NCI-H2196 (cell line): ENCODE measurements at regions not wholly inside any gene's neighbourhood (a gene's known extent, or its start where the extent isn't known, plus 50 kb on each side); places are given as distances from the start of the nearest gene placed in this dataset.
"Not testable (repeated sequence)": the region's sequence is repeated elsewhere in the genome, so short reads cannot be mapped to it uniquely, and the experiment has no call there.

ENCODE experiments used
- DNase-seq: peaks from one replicate; lab custom pipeline; 2025; ENCODE audit not compliant: unreplicated experiment; lab: John Stamatoyannopoulos, UW

DNA sequence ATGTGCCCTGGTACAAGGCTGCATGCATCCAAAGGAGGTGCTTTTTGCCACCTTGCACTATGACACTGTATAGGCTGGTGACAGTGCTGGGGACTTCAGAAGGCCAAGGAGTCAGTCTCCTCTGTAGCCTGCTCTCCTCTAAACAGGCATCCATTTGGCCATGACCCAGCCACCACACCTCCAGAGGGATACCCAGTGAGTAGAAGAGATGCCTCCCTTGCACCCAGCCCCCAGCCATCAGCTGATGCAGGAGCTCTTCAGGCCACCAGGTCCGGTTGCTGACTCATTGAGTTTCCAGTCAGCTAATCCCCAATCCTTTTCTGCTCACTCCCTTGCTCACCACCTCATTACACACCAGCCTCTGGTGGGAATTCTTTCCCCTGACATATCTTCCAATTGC lies 99.8 kb downstream of the PJA1 start:
- no peak for DNase-seq

DNA sequence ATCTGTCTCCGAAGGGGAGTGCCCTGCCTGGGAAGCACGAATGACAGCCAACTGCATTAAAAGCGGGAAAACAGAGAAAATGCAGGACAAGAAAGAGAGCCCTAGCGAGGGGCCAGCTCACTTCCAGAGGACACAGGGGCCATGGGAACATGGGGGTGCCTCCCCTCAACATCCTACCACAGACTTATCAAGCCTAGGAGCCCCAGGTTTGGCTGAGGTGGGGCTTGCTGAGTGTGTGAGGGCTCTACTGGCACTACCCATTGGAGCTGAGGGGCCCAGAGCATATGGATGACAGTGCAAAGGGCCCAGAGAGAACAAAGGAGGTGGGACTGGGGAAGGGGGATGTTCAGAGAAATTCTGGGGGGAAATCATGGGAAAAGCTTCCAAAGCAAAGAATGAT lies 101.8 kb downstream of the PJA1 start:
- DNase-seq: no peak

DNA sequence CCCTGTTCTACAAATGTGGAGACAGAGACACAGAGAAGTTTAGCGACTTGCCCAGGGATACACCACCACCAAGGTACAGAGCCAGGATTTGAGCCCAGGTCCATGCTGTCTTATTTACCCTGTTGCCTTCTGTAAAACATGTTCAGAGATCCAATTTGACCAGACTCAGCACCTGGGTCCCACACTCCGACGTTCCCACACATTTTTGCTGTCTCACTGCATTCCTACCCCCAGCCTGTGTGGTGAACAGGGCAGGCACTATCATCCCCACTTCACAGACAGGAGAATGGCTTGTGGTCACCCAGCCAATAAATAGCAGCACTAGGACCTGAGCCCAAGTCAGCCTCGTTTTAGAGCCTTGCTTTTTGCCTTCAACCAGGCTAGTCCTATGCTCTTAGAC lies 102.8 kb downstream of the PJA1 start:
- DNase-seq: no peak

DNA sequence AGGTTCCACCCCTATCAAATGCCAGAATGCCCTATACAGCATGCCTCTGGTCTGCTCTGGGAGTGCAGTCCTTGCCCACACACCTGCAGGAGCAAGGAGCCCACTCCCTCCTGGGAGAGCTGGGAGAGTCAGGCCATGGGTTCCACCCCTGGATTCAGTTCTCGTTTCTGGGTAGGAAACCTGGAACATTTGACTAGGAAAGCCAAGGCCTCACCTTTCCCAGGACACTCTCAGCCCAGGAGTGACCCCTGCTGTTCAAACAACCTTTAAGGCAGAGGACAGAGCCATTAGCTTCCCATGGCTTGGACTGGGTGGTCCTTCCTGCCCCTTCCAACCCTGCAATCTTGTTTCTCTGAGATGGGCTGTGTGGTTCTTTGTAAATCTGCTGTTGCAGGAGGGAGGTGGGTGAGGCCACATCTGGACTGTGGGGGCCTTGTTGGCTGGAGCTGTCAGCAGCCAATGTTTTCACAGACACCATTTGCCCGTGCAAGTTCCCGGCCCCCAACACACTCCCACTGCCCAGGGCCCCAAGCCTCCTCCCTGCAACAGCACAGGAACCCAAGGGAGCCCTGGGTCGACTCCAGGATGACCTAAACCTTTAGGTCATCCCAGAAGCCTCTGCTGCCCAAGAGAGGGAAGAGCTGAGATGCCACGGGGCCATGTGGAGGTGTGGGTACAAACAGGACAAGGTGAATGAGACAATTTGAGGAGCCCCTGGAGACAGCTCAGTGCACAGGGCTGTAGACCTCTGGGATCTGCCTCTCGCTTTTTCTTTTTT lies 104.4 kb downstream of the PJA1 start:
- DNase-seq: no peak

DNA sequence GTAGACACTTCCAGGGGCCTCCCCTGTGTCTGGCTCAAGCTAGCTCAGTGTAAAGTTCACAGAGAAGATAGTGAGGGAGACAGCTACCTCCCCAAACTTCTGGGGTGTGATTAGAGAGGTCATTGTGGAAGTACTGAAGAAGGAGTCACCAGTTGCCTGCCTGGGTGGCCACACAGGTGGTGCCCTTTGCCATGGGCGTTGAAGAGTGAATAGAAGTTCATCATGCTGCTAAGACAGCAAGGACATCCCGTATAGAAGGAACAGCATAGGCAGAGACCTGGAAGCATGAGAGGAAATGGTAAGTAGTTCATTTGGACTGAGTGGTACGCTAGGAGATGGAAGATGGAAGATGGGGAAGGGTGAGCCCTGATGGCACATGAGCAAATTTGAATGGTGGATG lies 110.1 kb downstream of the PJA1 start:
- no peak for DNase-seq

DNA sequence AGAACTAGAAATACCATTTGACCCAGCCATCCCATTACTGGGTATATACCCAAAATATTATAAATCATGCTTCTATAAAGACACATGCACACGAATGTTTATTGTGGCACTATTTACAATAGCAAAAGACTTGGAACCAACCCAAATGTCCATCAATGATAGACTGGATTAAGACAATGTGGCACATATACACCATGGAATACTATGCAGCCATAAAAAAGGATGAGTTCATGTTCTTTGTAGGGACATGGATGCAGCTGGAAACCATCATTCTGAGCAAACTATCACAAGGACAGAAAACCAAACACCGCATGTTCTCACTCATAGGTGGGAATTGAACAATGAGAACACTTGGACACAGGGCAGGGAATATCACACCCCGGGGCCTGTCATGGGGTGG lies 110.8 kb downstream of the PJA1 start:
- not testable (repeated sequence) for DNase-seq

DNA sequence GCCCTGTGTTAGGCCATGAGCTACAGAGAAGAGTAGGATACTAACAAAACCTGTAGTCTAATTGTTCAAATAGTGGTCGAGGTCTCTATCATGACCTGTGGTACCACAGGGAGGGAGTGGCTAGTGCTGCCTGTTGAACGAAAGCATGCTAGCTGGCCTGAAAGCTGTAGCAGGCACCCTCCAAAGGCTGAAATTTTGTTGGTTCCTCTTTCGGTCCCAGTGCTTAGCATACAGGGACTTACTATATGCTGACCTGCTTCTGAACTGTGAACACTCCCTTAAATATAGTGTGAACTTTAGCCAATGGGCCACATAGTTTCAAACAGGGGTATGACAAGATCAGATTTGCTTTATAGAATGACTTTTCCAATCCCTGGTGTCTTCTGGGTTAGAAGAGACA lies 113.4 kb downstream of the PJA1 start:
- DNase-seq: no peak

DNA sequence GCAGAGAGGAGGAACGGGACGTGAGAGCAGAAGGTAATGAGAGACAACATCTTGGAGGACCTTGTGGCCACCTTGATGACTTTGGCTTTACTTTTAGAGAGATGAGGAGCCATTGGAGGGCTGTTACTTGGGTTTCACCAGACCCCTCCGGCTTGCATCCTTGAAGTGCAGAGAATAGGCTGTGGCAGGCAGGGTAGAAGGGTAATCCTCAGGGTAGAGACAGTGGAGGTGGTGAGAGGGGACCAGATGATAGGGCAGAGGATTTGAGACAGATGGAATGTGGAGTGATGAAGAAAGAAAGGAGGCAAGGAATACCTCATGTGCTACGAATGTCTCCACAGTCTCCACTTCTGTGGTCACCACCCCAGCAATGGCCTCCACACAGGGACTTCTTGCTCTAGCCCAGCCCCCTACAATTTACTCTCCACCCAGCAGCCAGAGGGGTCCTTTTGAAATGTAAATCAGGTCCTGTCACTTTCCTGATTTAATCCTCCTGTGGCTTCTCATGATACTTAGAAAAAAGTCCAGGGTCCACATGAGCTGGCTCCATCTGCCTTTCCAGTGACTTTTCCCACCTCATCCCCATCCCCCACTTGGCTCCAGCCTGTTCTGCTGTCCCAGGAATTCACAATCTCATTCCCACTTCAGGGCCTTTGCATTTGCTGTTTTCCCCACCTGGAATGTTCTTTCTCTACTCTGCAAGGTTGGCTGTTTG lies 115.0 kb downstream of the PJA1 start:
- no peak for DNase-seq

DNA sequence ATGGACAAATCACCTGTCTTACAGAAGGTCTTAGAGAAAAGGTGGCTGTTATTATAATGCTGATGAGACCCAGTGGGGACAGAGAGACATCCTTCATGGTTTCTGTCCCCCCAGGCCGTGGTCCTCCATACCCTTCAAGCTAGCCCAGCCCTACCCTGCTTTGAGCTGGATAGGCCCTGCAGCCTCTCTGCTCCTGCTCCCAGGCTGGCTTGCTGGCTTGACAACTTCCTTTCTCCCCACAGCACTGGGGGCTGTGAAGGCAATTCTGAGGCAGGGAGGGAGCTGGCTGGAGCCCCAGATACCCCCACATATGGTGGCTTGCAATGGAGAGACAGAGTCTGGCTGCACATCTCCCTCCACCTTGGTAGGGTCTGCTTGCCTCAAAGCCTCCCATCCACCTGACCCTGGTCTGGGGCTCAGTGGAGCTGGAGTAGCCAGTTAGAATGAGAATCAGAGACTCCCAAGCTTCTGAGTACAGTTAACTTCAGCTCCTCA lies 118.2 kb downstream of the PJA1 start:
- no peak for DNase-seq

DNA sequence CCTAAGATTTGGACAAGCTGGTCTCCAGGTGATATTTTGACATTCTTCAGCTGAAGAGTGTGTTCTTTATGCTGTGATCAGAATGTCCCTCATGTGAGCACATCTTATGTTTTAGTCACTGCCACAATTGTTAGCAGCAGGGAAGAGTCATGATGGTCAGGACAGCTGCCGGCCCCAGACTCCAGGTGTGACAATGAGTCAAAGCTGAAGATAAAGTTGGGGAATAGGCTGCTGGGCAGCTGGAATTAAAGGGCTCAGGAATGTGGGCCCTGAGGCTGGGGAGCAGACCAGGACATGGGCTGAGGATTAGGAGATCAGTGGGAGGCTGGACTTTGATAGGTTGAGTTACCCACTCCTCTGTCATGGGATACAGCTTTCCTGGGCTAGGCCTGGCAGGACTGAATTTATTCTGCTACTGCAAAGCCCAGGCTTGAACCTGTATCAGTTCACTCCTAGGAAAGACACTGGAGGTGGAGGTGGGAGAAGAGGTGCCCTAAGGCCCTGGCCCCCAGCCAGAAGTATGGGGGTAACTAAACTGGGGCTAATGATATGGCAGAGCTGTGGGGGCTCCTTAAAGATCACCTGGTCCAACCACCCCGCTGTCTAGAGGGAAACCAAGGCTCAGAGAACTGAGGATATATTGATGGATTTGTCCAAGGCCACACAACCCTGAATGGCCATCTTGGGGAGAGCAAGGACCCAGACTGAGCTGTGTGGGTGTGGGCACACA lies 119.5 kb downstream of the PJA1 start:
- no peak for DNase-seq

DNA sequence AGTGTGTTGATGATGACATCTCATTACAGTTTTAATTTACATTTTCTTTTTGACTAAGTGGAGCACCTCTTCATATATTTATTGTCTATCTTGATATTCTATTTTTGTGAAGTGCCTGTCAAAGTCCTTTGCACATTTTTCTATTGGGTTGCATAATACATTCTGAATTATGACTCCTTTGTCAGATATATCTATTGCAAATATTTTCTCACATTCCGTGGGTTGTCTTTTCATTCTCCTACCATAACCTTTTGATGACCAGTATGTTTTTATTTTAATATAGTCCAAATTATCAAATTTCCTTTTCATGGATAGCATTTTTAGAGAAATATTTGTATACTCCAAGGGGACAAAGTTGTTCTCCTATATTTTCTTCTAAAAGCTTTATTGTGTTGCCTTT lies 126.4 kb downstream of the PJA1 start:
- DNase-seq: no peak

DNA sequence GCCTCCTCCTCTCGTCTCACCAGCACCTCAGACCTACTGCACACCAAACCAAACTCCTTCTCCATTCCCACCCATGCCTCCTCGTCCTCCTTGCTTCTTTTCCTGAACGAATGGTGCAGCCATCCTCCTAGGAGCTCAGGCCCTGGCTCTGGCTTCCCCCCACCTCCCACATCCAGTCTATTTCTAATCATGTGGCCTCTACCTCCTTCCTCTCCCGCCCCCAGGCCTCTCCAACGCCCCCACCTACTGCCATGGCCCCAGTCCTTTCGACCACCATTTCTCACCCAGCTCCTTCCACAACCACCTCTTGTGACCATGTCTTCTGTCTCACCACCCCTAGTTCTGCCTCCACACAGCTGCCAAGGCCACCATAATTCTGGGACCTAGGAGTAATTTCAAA lies 127.1 kb downstream of the PJA1 start:
- DNase-seq: no peak

DNA sequence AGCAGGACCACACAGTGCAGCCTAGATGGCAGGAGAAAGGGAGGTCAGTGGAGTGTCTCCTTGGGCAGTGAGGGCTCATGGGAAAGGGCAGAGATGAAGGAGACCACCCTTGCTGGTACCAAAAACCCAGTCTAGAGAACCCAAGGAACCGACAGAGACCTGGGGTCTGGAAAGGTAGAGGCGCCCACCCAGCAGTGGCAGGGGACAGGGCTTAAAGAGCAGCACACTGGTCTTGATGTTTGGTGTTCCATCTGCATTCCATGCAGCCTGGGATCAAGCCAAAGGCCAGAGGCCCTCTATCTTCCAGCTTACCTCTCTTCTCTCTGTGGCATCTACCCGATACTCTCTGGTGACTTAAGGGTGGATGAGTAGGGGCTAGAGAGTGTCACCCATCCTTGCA lies 127.5 kb downstream of the PJA1 start:
- DNase-seq: no peak

DNA sequence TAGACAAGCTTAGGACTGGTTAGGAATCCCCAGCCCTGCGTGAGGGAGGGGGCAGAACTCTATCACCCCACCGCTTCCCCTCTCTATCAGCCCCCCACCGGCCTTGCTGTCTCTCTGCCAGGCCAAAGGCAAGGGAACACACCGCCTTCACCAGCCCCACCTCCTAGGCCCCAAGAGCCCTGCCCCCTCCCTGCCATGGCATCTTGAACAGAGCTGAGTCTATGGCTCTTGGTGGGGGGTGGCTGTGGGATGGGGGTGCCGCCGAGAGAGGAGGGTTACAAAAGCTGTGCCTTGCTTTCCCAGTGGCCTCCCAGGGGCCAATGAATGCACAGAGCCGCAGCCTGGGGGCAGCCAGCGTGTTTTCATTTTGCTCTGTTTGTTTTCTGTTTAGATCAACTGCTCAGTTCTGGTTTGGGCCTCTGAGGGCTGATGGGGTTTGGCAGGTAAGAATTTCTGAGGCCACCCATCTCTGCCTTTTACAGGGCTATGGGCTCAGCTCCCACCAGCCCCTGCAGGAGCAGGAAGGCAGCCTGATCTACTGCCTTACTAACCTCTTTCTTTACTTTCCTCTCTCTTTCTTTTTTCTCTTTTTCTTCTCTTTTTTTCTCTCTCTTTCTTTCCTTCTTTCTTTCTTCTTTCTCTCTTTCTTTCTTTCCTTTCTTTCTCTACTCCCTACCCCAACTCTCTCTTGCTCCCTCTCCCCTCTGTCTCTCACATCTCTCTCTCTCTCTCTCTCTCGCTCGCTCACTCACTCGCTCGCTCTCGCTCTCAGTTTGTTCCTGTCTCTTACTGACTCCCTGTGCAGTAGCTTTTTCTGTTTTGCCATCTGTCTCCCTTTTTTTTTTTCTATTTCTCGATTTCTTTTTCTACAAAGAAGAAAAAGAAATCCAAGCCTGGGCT lies 128.3 kb downstream of the PJA1 start:
- no peak for DNase-seq

DNA sequence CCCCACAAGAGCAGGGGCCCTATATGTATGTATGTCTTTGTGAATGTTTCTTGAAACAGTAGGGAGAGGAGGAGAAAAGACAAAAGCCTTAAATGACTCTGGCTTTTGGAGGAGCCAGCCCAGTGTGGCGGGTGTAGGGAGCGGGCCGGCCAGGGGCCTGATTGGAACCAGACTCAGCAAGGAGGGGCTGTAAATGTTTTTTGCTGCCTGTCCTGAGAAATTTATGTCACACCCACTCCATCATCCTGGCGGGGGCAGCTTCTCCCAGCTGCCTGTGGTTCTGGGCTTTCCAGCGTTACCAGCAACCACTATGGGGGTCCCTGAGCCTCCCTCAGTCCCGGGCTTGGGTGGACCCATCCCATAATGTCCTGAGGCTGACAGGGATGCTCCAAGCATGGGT lies 130.8 kb downstream of the PJA1 start:
- DNase-seq: no peak

DNA sequence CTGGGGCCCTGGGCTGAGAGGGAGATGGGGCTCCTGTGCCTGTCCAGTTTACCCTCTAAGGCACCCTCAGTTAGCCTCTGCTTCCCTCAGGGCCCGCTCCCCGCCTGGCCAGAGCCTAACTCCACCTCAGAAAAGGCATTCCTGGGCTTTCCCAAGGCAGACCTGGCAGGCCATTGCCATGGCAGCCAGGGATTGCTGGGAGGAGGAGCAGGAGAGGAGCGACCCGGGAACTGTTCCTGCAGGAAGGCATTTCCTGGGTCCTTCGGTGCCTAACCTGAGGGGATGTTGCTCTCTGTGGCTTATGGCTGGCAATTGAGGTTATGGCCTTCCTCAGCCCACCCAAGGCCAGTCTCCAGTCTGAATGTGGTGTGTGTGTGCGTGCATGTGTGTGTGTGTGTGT lies 131.3 kb downstream of the PJA1 start:
- no peak for DNase-seq

DNA sequence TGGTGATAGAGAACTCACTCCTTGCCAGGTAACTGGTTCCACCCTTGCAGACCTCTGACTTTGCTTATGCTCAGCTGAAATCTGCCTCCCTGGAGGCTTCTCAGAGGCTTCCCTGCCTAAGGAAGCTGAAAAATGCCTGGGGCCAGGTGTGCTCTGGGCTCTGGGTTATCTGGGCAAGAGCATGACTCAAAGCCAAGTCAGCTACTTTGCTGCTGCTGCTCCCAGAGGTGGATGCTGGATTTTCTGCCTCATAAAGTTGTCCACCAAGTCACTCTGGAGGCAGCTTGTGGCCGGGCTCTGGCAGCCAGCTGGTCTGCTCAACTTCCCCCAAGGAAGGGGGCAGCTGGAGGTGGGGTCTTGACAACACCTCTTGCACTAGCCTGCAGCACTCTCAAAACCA lies 132.7 kb downstream of the PJA1 start:
- DNase-seq: no peak

DNA sequence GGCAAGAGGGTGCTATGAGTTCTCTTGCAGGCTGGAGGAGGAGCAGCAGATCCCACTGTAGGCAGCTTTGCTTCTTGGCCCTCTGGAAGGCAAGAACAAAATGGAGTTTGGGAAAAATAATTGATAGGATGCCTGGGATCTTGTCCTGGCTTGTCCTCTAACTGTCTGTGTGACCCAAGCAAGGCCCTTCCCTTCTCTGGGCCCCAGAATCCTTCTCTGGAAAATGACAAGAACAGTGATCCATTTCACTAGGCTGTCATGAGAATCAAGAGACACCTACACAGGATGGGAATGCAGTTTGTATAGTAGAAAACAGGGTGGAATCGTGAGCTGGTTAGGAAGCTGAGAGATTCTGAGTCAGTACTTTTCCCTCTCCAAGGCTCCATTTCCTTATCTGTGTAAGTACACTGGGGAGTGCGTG lies 133.3 kb downstream of the PJA1 start:
- no peak for DNase-seq

DNA sequence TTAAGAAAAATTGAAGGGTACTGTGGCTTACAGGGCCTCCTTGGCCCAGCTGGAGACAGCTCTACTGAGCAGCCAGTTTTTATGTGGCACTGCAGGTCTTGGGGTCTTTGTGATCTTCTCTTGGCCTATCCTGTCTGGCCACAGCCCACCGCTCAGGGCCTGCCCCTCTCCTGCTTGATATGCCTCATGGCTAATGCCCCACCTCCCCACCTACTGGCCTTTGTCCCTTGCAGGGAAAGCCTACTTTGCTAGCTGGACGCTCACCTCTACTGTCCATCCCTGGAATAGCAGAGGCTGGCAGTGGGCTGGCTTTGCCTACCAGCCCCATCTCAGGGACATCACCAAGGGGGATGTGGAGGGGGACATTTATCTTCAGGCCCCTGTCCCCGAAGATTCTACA lies 134.1 kb downstream of the PJA1 start:
- DNase-seq: no peak

DNA sequence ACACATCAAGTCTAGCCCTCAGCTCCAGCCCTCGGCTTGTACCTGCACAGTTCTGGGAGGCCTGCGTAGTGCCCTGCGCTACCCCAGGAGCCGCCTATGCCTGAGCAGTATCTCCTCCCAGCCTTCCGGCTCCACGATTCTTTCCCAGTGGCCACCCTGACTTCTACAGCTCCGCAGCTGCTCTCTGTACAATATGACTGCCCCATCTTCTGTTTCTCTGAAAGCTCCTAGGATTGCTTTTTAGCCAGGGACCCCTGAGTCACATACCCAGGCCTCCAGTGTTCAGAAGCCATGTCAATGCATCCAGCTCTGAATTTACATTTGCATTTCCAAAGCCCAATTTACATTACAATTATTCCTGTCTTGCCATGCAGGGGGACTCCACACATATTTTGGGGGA lies 135.5 kb downstream of the PJA1 start:
- no peak for DNase-seq

DNA sequence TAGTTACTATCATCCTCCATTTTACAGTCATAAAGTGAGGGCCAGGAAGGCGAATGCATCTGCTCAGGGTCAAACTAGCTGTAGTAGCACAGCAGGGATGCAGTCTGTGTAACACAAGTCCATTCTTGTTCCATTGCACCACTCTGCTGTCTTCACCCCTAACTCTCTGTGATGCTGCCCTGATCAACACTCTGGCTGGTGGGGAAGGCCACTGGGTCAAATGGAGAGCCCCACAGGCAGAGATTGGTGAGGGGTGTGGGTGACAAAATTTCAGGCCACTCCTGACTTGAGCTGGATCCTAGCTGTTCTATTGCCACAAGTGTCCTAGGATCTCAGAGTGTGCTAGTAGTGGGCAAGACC lies 136.5 kb downstream of the PJA1 start:
- DNase-seq: no peak
